ENCODE measurements at regions not wholly inside any gene's neighbourhood (a gene's known extent, or its start where the extent isn't known, plus 50 kb on each side); places are given as distances from the start of the nearest gene placed in this dataset.

GRCh38 chr15:69656271-69657030 lies 203.8 kb downstream of the RPLP1 start:
- no peak for TF ChIP-seq POLR2A (IDR thresholded peaks at IDR 0.05)
- TF ChIP-seq, protein P1, sequence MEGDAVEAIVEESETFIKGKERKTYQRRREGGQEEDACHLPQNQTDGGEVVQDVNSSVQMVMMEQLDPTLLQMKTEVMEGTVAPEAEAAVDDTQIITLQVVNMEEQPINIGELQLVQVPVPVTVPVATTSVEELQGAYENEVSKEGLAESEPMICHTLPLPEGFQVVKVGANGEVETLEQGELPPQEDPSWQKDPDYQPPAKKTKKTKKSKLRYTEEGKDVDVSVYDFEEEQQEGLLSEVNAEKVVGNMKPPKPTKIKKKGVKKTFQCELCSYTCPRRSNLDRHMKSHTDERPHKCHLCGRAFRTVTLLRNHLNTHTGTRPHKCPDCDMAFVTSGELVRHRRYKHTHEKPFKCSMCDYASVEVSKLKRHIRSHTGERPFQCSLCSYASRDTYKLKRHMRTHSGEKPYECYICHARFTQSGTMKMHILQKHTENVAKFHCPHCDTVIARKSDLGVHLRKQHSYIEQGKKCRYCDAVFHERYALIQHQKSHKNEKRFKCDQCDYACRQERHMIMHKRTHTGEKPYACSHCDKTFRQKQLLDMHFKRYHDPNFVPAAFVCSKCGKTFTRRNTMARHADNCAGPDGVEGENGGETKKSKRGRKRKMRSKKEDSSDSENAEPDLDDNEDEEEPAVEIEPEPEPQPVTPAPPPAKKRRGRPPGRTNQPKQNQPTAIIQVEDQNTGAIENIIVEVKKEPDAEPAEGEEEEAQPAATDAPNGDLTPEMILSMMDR (IDR thresholded peaks at IDR 0.05): no peak
- TF ChIP-seq POLR2AphosphoS5 (IDR thresholded peaks at IDR 0.05): no peak
- no peaks in the 10 kb centered on the region for H3K9me3 ChIP-seq
- H3K36me3 ChIP-seq: no peaks in the 10 kb centered on the region
- H3K4me1 ChIP-seq (replicated peaks): no peaks in the 10 kb centered on the region
- no peak overlapping the region for H3K27ac ChIP-seq
- no peaks in the 10 kb centered on the region for H3K27me3 ChIP-seq (replicated peaks; ENCODE audit: insufficient read depth)
- 91% methylated on average over 10 of the region's 10 CpGs for WGBS
- H3K4me3 ChIP-seq: no peak overlapping the region
- intact Hi-C loops (cut with DNase I): no loop called here
- DNase-seq (ENCODE audit: low spot score): no peak

GRCh38 chr15:69657626-69658025 lies 205.0 kb downstream of the RPLP1 start:
- DNase-seq (ENCODE audit: low spot score): no peak

GRCh38 chr15:69658411-69658945 lies 205.9 kb downstream of the RPLP1 start:
- Histone ChIP-seq H3K27ac (no peak overlapping the region), H3K4me1 (replicated peaks) (no peaks in the 10 kb centered on the region), H3K27me3 (replicated peaks; ENCODE audit: insufficient read depth) (no peaks in the 10 kb centered on the region), H3K36me3 (no peaks in the 10 kb centered on the region), H3K4me3 (no peak overlapping the region), H3K9me3 (no peaks in the 10 kb centered on the region)
- intact Hi-C loops (cut with DNase I): no loop called here
- WGBS: 95% methylated on average over 8 of the region's 8 CpGs
- DNase-seq (ENCODE audit: low spot score): no peak
- TF ChIP-seq POLR2A (IDR thresholded peaks at IDR 0.05) (no peak), POLR2AphosphoS5 (IDR thresholded peaks at IDR 0.05) (no peak)
- TF ChIP-seq, protein P1 (IDR thresholded peaks at IDR 0.05): no peak

More at GRCh38 chr15:69657626-69658025, 205.0 kb downstream of the RPLP1 start:
- intact Hi-C loops (cut with DNase I): no loop called here
- Histone ChIP-seq H3K36me3 (no peaks in the 10 kb centered on the region), H3K27ac (no peak overlapping the region), H3K4me1 (replicated peaks) (no peaks in the 10 kb centered on the region), H3K27me3 (replicated peaks; ENCODE audit: insufficient read depth) (no peaks in the 10 kb centered on the region), H3K4me3 (no peak overlapping the region), H3K9me3 (no peaks in the 10 kb centered on the region)
- 96% methylated on average over 6 of the region's 6 CpGs for WGBS
- TF ChIP-seq, protein P1 (IDR thresholded peaks at IDR 0.05): no peak
- TF ChIP-seq POLR2AphosphoS5 (IDR thresholded peaks at IDR 0.05) (no peak), POLR2A (IDR thresholded peaks at IDR 0.05) (no peak)

DNA sequence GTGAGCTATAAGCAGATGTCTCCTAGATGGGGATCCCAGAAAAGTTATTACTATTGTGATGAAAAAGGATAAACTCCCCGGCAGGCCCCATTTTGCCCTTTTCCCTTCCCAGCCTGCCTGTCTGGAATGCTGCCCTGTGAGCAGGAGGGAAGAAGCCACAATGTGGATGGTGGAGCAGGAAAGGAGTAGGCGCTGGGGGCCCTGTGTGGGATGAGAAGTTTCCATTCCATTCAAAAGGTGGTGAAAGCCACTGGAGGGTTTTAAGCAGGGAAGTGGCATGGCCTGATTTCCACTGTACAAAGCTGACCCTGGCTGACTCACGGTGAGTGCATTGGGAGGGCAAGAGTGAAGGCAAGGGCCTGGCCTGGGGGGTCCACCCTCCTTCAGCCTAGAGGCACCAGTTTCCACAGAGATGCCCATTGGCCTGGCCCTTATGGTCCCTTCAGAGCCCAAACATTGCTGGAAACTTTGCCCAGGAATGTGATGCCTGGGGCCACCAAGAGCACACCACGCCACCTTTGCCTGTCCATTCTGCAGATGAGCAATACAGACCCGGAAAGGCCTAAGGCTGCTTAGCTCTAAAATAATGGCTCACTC lies 206.9 kb downstream of the RPLP1 start:
- Histone ChIP-seq H3K27me3 (replicated peaks; ENCODE audit: insufficient read depth) (no peaks in the 10 kb centered on the region), H3K27ac (no peak overlapping the region), H3K9me3 (no peaks in the 10 kb centered on the region), H3K36me3 (no peaks in the 10 kb centered on the region), H3K4me3 (no peak overlapping the region), H3K4me1 (replicated peaks) (no peaks in the 10 kb centered on the region)
- TF ChIP-seq POLR2AphosphoS5 (IDR thresholded peaks at IDR 0.05) (no peak), POLR2A (IDR thresholded peaks at IDR 0.05) (no peak)
- TF ChIP-seq, protein P1 (IDR thresholded peaks at IDR 0.05): no peak
- intact Hi-C loops (cut with DNase I): no loop called here
- no peak for DNase-seq (ENCODE audit: low spot score)
- whole genome bisulfite sequencing: 97% methylated on average over 5 of the region's 5 CpGs

Measured in prostate gland (tissue), 2 donors.